SKM-1 treated with dmso at 0.1 percent for 144 hours (cell line): ENCODE measurements at regions not wholly inside any gene's neighbourhood (a gene's known extent, or its start where the extent isn't known, plus 50 kb on each side); places are given as distances from the start of the nearest gene placed in this dataset.
A peak's percentile ranks its signal among the peaks of the same experiment; 100 is the strongest.

ENCODE experiments used
- DNase-seq: peaks from one replicate; lab custom pipeline; 2025; ENCODE audit not compliant: unreplicated experiment; lab: John Stamatoyannopoulos, UW

DNA sequence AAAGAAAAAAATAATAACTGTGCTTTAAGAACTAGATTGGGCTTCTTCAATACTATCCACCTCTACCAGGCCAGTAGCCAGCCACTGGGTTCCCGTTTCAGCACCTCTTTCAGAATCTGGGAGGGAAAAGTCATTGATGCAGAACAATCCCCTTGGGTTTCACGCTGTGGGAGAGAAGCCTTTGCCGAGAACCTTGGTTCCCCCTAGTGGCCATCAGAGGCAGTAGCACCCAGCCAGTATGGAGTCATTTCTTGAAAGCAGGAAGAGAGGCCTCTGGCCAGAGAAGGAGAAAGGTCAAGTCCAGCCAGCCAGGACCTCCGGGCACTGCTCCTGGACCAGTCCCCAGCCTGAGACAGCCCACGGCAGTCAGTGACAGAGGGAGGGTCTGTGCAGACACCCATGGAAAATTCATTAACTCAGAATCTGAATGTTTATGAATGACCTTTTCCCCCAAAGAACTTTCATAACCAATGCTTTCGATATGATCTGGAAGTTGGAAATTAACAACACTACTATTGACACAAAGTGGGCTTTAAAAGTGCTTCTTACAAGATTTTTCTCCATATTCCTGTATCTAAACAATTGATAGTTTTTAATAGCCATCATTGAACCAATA is 51.2 kb upstream of the CDH5 start:
- DNase-seq: peak; percentile 78

DNA sequence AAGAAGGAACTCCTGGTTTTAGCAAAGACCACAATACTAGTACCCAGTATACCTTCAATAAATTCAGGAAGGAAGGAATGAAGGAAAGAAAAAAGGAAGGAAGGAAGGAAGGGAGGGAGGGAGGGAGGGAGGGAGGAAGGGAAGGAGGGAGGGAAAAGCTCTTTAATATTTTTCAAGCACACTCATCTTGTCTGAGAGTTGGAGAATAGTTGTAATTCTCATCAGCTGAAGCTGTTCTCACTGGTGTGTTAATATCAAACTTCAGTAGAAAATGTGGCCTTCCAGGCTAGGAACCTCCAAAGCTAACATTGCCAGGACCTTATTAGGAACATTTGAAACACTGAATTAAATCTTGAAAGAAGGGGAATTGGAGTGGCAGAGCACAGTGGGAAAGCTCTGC is 55.2 kb upstream of the CDH5 start:
- DNase-seq: no peak

DNA sequence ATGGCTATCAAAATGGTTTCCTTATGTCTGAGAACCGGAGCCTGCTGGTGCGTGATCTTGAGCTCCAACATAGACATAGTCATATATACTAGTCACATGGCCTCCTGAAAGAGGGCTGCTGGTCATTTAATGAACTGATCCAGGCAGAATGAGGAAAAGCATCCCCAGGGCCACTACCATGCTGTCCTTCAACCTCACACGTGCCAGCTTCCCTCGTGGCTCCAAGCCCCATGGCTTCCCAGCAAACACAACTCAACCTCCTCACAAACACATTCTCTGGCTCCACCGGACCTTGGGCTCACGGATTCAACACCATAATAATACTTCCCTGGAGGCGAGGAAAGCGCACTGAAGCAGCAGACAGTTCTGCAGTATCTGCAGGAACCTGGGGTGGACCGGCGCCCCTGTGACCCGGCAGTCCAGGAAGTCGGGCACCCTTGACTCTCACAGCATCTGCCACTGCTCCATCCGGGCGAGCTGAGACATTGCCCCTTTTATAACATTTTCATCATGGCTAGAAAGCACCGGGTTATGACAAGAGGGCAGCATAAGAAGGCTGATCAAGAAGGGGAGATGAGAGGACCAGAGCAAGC is 57.2 kb upstream of the CDH5 start:
- no peak for DNase-seq

DNA sequence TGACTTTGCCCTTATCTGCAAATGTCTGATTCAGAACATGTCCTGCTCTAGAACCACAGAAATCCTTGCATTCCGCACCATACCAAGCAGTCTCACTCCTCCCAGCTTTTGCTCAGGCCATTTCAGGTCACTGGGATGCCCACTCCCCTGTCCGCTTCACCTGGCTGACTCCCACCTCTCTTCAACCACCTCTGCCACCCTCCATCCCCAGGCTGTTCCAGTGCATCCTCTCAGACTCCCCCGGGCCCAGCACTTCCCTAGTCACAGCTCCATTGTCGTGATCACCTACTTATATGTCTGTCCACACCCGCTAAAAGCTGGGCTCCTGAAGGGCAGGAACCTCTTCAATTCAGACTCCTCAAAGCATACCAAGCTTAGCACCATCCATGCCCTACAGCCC is 58.4 kb upstream of the CDH5 start:
- no peak for DNase-seq

DNA sequence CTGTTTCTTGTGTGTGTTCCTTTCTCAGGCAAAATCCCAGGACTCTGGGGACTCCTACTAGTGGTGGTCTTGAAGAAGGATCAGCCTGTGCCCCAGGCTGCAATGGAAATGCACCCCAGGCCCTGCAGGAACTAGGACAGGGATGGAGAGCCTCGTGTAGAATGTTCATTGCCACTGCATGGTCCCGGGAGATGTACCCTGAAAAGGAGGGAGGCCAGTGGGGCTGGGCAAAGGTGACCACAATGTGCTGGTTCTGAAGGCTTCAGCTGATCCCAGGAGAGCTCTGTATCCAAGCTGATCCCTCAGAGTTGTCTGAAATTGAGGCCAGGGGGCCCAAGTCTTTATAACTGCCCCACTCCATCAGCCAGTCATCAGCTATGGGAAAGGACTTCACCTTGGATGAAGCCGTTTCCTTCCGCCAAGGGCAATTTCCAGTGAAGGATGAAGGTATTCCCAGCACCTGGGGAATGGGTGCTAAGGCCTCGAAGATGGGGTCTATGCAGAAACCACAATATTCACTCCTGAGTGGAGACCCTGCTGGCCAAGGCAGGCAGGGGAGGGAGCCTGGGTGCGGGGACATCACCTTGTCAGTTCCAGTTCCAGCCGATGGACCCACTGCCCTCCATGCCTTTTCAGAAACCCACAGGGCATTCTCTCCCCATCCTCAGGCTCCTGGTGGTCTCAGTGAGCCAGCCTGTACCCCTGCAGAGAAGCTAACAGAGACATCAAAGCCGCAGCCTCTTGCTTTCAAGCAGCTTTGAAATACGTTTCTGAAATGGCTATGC is 59.9 kb upstream of the CDH5 start:
- no peak for DNase-seq

DNA sequence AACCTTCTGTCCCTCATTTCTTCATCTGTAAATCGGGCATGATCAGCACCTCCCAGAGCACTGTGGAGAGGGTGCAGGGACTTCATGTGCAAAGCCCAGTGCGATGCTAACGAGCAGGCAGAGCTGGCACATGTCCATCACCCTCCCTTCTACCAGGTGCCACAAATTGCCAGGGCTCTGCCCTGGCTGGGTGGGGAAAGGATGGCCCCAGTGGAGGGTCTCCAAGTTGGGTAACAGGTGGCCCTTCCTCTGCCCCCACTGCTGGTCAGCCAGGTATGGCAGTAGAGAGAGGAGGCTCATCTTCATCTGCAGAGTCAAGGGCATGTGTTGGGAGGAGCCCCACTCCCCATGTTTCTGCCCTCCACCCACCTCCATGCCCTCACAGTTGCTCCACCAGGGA is 61.5 kb upstream of the CDH5 start:
- no peak for DNase-seq

DNA sequence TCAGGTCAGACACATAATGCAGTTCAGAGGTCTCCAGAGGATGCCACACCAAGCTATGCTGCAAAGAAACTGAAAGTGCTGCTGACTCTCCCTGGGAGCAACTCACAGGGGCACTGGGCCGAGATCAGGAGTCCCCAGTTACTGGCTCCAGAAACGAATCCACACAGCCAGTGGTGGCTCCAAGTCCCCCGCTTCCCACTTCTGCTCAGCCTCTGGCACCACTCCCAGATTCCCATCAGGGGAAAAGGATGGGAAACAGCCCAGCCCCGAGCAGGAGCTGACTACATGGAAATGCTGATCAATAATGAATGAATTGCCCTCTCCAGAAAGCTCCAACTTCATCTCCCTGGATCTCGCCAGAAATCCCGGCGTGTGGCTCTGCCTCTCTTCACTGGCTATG is 62.3 kb upstream of the CDH5 start:
- DNase-seq: no peak

DNA sequence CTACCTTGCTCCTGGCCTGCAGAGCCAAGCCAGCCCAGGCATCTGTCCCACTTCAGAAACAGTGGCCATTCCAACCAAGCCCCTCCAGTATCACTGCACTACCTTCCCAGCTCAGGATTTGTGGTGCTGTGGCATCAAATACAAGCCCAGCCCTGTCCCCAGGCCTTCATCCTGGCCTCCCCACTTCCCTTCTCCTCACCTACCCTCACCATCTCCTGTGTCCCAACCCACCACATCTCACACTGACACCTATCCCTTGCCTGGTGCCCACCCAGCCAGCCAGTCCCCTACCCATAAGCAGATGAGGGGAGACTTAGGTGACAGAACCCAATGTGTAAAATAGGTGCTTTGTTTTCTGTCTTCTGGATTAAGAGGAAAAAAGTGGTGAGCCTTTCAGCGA is 66.0 kb upstream of the CDH5 start:
- no peak for DNase-seq

DNA sequence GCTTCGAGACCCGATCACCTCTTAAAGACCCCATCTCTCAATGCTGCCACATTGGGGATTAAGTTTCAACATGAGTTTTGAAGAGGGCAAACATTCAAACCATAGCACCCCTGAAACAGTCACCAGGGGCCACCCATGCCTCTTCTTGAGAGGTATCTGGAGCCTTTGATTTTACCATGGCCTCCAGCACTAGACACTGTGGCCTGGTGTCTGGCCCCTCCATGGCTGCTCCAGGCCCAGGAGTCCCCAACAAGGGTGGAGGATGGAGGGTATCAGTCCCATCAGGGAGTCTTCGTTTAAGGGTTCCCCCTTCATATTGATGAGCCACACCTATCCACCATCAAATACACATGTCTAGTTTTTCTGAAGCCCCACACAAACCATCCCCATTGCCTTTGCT is 66.5 kb upstream of the CDH5 start:
- no peak for DNase-seq

DNA sequence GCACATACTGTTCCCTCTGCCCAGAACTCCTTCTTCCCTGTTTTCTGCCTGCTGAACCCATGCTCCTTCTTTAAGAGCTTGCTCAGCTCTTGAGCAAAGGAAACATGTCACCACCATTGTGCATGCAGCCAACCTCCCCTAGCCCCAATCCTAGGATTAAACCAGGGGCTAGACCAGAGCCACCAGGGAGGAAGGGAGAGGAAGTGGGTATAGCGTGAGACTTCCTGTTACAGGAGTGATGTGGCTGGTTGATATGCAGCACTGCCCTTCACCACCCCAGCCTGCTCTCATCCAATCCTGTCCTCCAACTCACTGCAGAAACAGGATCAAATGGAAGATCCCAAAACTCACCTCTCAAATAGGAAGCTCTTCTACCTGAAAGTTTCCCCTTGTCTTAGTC is 67.1 kb upstream of the CDH5 start:
- peak; percentile 8 for DNase-seq

DNA sequence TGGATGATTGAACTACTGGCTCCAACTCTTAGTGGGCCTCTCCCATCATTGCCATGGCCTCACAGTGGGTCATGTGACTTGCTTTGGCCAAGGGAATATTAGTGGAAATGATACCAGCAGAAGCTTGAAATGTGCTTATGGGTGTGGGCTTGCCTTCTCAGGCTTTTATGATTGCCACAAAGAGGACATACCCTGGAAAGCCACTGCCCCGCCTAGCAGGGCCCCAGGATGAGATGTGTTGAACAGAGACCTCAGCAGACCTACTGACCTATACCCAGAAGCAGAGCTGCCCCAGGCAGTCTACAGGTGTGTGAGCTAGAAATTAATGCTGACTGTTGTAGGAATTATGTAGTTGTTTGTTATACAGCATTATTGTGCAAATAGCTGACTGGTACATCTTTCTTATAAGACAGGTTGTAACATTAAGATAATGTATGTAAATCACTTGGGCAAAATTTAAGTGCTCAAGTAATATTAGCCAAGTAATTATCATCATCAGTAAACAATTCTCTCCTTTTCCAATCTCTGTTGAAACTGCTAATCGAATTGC is 67.8 kb upstream of the CDH5 start:
- no peak for DNase-seq

DNA sequence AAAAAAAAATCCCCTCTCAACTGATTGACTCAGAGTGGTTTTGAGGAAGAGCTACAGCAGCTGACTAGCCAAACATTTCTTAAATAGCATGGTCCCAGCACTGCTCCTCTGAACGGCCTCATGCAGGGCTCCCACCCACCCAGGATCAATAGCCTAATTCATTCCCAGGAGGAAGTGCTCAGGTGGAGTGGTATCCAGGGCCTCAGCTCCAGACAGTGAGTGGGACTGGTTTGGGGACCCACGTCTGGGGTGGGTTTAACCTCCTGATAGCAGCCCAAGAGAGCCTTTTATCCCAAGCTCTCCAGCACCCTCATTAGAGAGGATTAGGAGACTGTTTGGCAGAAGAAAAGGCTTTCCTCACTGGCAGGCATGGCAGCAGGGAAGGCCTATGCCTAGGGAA is 68.5 kb upstream of the CDH5 start:
- DNase-seq: no peak

DNA sequence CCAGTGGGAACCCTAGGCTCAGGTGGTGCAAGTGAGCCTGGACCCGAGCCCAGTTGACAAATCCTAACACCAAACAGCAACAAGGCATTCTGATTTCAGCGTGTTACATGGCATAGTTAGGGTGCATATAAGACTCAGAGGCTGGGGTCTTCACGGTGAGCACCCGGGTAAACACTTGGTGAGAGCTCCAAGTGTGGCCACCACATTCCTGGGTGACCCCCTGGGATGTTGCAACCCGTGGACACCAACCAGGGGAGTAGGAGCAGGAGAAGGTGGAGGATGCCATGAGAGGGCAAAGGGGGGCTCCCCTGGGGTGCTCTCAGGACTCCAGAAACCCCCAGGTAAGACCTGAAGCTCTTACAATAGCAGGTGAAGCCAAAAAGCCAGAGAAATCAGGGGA is 69.9 kb upstream of the CDH5 start:
- no peak for DNase-seq

DNA sequence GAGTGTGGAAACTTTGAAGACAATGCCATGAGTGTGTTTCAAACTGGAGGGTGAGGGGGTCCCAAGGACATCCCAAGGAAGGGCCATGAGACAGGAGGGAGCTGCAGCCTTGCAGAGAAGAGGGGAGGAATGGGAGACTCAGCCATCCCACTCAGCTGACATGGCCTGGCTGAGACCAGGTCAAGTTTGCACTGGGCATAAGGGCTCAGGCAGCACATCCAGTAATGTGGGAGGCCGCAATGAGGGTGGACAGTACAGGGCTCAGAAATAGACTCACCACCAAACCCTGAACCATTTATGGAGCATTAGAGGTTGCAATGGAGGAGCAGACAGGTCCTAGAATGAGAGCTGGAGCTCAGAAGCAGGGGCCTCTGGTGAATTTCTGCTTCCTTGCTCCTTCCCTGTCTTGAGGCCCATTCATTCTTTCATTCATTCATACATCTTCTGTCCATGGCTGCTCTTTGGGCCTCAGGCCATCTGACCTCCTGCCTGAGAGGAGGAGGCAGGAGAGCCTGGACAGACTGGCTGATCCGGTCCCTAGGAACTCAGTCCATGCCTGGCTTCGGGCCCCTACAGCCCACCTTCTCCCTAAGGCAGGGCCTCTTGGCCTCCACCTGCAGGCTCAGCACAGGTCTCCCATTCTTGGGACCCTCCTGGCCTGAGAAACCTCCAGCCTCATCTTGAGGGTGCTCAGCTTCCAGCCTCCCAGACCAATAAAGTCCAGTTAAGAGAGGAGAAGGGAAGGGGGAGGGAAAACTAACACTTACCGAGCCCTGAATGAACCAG is 70.5 kb upstream of the CDH5 start:
- no peak for DNase-seq

DNA sequence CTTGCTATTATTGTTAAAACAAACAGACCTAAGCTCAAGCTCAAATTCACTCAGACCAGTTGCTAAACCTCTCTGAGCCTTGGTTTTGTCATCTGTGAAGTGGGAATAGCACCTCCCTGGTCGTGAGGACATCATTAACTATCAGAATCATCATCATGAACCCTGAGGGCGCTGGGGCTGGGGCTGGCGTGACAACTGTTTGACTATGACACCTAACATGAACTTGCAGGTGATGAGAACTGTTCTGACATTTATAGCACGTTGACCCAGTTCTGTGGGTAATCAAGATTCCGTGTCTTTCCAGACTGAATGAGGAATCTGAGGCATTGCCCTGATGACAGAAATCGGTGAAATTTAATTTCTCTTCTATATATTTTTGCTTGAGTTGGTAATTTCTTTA is 71.3 kb upstream of the CDH5 start:
- DNase-seq: no peak

DNA sequence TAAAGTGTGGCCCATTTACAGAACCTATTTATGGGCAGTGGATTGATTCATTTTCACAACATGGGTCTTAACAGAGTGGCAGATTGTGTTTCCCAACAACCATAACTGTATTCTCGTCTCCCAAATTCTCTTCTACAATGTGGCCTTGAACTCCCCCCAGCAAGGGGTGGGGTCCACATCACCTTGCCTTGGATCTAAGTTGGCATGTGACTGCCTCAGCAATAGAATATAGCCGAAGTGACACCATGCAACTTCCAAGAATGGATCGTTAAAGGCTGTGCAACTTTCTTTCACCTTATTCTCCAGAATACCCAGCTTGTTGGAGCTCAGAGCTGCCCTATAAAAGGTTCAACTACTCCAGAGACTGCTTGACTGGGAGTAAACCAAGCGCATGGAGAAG is 72.0 kb upstream of the CDH5 start:
- DNase-seq: no peak

DNA sequence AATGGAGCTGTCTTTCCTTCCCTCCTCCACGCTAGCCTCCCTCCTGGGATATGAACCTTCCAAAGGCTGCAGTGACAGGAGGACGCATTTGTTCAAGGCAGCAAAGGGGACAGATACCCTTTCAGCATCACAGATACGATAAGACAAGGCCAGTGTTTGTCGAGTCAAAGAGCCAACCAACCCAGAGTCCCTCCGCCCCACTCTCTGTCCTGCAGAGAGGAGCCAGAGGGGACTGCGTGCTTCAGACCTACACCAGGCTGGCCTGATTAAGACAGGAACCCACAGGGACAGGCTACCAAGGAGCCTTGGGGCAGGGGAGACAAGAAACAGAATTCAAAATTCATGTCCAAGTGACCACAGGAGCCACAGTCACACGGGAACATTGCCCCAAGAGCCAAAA is 72.6 kb upstream of the CDH5 start:
- no peak for DNase-seq

DNA sequence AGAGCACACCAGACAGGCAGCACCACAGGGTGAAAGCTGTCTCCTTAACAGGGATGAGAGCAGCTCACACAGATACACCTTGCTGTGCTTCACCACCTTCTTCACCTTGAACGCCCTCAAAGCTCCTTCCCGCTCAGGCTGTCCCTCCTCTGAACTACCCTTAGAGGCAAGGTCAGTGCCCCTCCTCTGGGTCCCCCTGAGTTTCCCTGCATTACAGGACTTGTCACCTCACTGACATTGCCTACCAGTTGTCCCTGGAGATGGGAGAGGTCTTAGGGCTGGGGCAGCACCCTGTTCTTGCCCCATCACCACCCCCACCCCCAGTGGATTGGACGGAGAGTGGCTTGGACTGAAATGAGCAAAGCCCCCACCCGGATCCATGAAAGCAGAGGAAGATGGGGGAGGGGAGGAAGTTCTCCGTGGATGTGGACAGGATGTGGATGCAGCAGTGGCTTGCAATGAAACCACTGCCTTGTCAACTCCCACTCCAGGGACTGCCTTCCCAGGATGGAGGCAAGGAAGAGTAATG is 73.2 kb upstream of the CDH5 start:
- no peak for DNase-seq

DNA sequence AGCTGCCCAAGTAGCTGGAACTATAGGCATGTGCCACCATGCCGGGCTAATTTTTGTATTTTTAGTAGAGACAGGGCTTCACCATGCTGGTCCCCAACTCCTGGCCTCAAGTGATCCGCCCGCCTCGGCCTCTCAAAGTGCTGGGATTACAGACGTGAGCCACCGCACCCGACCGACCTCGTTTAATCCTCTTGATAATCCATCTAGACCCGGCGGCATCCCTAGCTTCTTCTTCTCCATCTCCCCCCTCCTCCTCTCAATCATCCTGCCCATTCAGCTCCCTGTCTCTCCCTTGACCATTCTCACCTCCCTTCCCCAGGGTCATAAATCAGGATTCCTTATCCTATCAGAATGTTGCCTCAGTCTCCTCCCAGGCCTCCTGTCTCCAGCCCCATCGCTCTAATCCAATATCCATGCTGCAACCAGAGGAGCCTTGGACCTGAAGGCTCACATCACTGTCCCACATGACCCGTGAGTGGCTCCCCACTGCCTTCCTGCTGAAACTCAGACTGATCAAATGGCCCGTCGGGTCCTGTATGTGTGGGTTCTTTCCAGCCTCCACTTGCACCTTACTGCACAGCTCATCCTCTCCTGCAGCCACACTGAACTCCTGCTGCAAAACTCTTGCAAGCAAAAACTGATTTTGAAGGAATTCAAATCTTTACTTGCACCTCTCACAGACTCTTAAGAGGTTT is 74.1 kb upstream of the CDH5 start:
- DNase-seq: no peak

DNA sequence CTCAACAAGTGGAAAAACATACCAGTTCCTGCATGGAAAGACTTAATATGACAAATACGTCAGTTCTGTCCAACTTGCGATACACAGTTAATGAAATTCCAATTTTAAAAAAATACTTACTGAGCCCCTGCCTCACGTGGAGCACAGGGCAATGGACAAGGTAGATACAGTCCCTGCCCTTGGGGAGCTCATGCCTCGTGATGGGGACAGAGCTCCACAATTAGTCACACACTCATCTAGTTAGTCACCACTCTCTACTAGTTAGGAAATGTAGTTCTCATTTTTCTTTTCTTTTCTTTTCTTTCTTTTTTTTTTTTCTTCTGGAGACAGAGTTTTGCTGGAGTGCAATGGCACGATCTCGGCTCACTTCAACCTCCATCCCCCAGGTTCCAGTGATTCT is 74.7 kb upstream of the CDH5 start:
- DNase-seq: no peak

DNA sequence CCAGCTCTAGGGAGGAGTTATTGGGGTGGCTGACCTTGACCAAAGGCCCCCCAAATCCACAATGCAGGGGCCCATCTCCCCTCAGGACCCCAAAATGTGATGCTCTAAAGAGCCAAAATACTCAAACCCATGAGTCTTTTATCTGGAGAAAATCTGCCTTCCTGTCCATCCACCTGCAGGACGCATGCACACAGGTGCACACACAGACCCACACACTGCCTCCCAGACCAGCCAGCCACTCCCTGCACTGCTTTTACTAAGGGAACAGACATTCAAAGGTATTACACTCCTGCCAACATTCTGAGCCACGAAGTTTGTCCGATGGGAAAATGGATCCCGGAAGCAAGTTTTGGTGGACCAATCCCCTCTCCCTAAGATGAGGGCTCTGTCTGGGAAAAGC is 76.1 kb upstream of the CDH5 start:
- DNase-seq: no peak
